NCI-H2107 (cell line): ENCODE measurements at regions not wholly inside any gene's neighbourhood (a gene's known extent, or its start where the extent isn't known, plus 50 kb on each side); places are given as distances from the start of the nearest gene placed in this dataset.

Experiments used
- DNase-seq: peaks from one replicate; lab custom pipeline; 2025; lab: John Stamatoyannopoulos, UW

- no peak for DNase-seq
These were observed 92.0 kb downstream of the GADD45G start for GRCh38 chr9:89696780-89697179.

GRCh38 chr9:89697553-89697952 lies 92.7 kb downstream of the GADD45G start:
- no peak for DNase-seq

- no peak for DNase-seq
These were observed 93.7 kb downstream of the GADD45G start for GRCh38 chr9:89698411-89699005.

GRCh38 chr9:89699646-89700045 lies 94.8 kb downstream of the GADD45G start:
- no peak for DNase-seq

GRCh38 chr9:89701221-89701798 lies 96.5 kb downstream of the GADD45G start:
- no peak for DNase-seq

GRCh38 chr9:89702401-89702800 lies 97.6 kb downstream of the GADD45G start:
- DNase-seq: no peak

GRCh38 chr9:89705651-89706050 lies 100.8 kb downstream of the GADD45G start:
- no peak for DNase-seq

GRCh38 chr9:89706086-89706485 lies 101.3 kb downstream of the GADD45G start:
- DNase-seq: no peak

- DNase-seq: no peak
These were observed 101.9 kb downstream of the GADD45G start for GRCh38 chr9:89706731-89707191.

- no peak for DNase-seq
These were observed 105.9 kb downstream of the GADD45G start for GRCh38 chr9:89710697-89711096.

- DNase-seq: no peak
These were observed 107.1 kb downstream of the GADD45G start for GRCh38 chr9:89711866-89712265.

- no peak for DNase-seq
These were observed 107.5 kb downstream of the GADD45G start for GRCh38 chr9:89712283-89712682.

GRCh38 chr9:89714321-89714720 lies 109.5 kb downstream of the GADD45G start:
- no peak for DNase-seq

GRCh38 chr9:89715318-89715858 lies 110.6 kb downstream of the GADD45G start:
- DNase-seq: no peak

- DNase-seq: no peak
These were observed 111.1 kb downstream of the GADD45G start for GRCh38 chr9:89715881-89716280.

- no peak for DNase-seq
These were observed 111.7 kb downstream of the GADD45G start for GRCh38 chr9:89716559-89716958.

- no peak for DNase-seq
These were observed 113.4 kb downstream of the GADD45G start for GRCh38 chr9:89718176-89718575.

- no peak for DNase-seq
These were observed 113.8 kb downstream of the GADD45G start for GRCh38 chr9:89718651-89719050.

GRCh38 chr9:89719202-89719601 lies 114.4 kb downstream of the GADD45G start:
- no peak for DNase-seq

GRCh38 chr9:89720696-89721175 lies 115.9 kb downstream of the GADD45G start:
- no peak for DNase-seq

- DNase-seq: no peak
These were observed 116.4 kb downstream of the GADD45G start for GRCh38 chr9:89721176-89721700.

- DNase-seq: no peak
These were observed 117.2 kb downstream of the GADD45G start for GRCh38 chr9:89721971-89722530.

GRCh38 chr9:89722712-89723111 lies 117.9 kb downstream of the GADD45G start:
- no peak for DNase-seq
